ENCODE measurements at regions not wholly inside any gene's neighbourhood (a gene's known extent, or its start where the extent isn't known, plus 50 kb on each side); places are given as distances from the start of the nearest gene placed in this dataset.
"Not testable (repeated sequence)": the region's sequence is repeated elsewhere in the genome, so short reads cannot be mapped to it uniquely, and the experiment has no call there.

DNA sequence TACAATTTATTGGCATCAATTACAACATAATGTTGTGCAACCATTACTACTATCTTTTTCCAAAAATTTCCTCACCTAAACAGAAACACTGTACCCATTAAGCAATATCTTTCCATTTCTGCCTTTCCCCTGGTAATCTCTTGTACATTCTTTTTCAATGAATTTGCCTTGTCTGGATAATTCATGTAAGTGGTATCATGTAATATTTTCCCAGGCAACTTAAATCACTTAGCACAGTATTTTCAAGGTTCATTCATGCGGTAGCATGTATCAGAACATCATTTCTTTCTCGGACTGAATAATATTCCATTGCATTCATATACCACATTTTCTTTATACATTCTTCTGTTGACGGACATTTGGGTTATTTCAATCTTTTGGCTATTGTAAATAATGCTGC, 139.0 kb downstream of the GOLGA6L6 start:
- TF ChIP-seq CTCF (IDR thresholded peaks at IDR 0.05; ENCODE audit: low read length); EZH2 (IDR thresholded peaks at IDR 0.05; ENCODE audit: borderline replicate concordance, low read length): not testable (repeated sequence)
